ENCODE measurements at regions not wholly inside any gene's neighbourhood (a gene's known extent, or its start where the extent isn't known, plus 50 kb on each side); places are given as distances from the start of the nearest gene placed in this dataset.
"Not testable (repeated sequence)": the region's sequence is repeated elsewhere in the genome, so short reads cannot be mapped to it uniquely, and the experiment has no call there.

GRCh38 chr17:46411172-46411852 lies 49.7 kb upstream of the ARL17B start:
- H3K27me3 Mint-ChIP-seq, H3K27ac Mint-ChIP-seq, H3K4me1 Mint-ChIP-seq, DNase-seq, H3K36me3 Mint-ChIP-seq, CTCF ChIA-PET, H3K9me3 Mint-ChIP-seq, H3K4me3 Mint-ChIP-seq: not testable (repeated sequence)

Data from activated naive CD4-positive, alpha-beta T cell treated with anti-CD3 and anti-CD28 coated beads, Interleukin-2, amount 10 ng/mL, durations not matched to agents 7 days and 5 days (primary cell).